ENCODE measurements at regions not wholly inside any gene's neighbourhood (a gene's known extent, or its start where the extent isn't known, plus 50 kb on each side); places are given as distances from the start of the nearest gene placed in this dataset.
"Not testable (repeated sequence)": the region's sequence is repeated elsewhere in the genome, so short reads cannot be mapped to it uniquely, and the experiment has no call there.

DNA sequence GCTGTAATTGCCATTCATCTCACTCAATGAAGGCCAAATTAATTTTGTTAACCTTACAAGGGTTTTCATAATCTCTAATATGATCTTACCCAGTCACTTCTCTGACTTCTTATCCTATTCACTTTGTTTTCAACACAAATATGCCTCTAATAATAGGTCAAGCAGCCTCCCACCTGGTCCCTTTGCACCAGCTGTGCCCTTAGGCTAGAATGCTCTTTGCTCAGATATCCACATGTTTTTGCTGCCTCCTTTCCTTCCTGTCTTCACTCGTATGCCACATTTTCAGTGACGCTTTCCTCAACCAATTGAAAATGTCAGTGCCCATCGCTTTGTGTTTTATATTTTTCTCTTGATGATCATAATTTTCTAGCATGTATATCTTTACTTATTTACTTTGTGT, 106.4 kb upstream of the SYT10 start:
- Histone ChIP-seq H2AFZ (ENCODE audit: low read length) (no peak overlapping the region), H3K36me3 (ENCODE audit: insufficient read depth, low read length) (no peaks in the 10 kb centered on the region), H3K9me2 (replicated peaks; ENCODE audit: insufficient read depth, low read length) (no peaks in the 10 kb centered on the region; the same call in 1 of the 2 replicates), H3K4me3 (ENCODE audit: low read length) (no peak overlapping the region), H3K9ac (ENCODE audit: low read length) (no peak overlapping the region), H3K27me3 (ENCODE audit: low read length) (no peaks in the 10 kb centered on the region), H3K79me2 (ENCODE audit: low read length) (no peaks in the 10 kb centered on the region), H3K4me2 (ENCODE audit: low read depth, low read length, poor library complexity, severe bottlenecking) (no peak overlapping the region), H3K4me1 (ENCODE audit: low read length) (no peaks in the 10 kb centered on the region), H3K27ac (ENCODE audit: low read length) (no peak overlapping the region), H3K9me3 (ENCODE audit: low read length) (peaks cover 3% of the 10 kb centered on the region; the same call in 1 of the 2 replicates), H4K20me1 (ENCODE audit: insufficient read depth, low read depth, low read length) (no peaks in the 10 kb centered on the region)
- DNase-seq: no peak

DNA sequence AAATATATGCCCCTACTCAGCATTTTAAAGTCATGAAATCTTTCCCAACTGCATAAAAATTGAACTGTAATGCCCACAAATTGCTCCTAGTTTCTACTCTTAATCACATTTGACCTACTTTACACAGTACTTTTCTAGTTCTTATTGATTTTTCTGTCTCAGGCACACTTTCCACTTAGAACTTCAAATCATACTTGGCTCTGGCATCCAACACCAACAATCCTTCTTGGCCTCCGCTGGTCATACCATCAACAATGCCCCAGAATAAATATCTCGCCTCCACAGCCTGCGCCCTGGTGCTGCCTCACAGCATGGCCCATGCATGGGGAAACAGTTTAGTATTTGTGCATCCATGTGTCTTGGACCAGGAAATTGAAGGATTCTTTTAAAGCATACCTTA, 107.5 kb upstream of the SYT10 start:
- Histone ChIP-seq H3K79me2 (ENCODE audit: low read length) (no peaks in the 10 kb centered on the region), H3K9me2 (replicated peaks; ENCODE audit: insufficient read depth, low read length) (no peaks in the 10 kb centered on the region; the same call in 1 of the 2 replicates), H3K9ac (ENCODE audit: low read length) (no peak overlapping the region)

DNA sequence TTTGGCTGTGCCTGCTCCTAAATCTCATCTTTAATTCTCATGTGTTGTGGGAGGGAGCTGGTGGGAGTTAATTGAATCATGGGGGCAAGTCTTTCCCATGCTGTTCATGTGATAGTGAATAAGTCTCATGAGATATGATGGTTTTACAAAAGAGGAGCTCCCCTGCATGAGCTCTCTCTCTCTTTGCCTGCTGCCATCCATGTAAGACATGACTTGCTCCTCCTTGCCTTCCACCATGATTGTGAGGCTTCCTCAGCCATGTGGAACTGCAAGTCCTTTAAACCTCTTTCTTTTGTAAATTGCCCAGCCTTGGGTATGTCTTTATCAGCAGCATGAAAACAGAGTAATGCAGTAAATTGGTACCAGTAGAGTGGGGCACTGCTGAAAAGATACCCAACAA, 110.6 kb upstream of the SYT10 start:
- H3K79me2 ChIP-seq (ENCODE audit: low read length); H3K4me2 ChIP-seq (ENCODE audit: low read depth, low read length, poor library complexity, severe bottlenecking); H3K27ac ChIP-seq (ENCODE audit: low read length): not testable (repeated sequence)

More for the DNA sequence above, 107.5 kb upstream of the SYT10 start:
- no peaks in the 10 kb centered on the region for H4K20me1 ChIP-seq (ENCODE audit: insufficient read depth, low read depth, low read length)
- H3K4me1 ChIP-seq (ENCODE audit: low read length): no peaks in the 10 kb centered on the region
- H3K4me2 ChIP-seq (ENCODE audit: low read depth, low read length, poor library complexity, severe bottlenecking): no peak overlapping the region
- H2AFZ ChIP-seq (ENCODE audit: low read length): no peak overlapping the region
- H3K27me3 ChIP-seq (ENCODE audit: low read length): no peaks in the 10 kb centered on the region
- H3K9me3 ChIP-seq (ENCODE audit: low read length): peaks cover 3% of the 10 kb centered on the region; the same call in 1 of the 2 replicates
- H3K4me3 ChIP-seq (ENCODE audit: low read length): no peak overlapping the region
- no peak overlapping the region for H3K27ac ChIP-seq (ENCODE audit: low read length)
- no peak for DNase-seq
- no peaks in the 10 kb centered on the region for H3K36me3 ChIP-seq (ENCODE audit: insufficient read depth, low read length)

DNA sequence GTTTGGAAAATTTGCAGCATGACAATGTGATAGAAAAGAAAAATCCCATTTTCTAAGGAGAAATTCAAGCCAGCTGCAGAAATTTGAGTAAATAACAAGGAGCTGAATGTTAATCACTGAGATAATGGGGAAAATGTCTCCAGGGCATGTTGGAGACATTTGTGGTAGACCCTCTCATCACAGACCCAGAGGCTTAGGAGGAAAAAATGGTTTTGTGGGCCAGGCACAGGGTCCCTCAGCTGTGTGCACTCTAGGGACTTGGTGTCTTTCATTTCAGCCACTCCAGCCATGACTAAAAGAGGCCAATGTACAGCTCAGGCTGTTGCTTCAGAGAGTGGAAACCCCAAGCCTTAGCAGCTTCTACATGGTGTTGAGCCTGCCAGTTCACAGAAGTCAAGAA, 111.4 kb upstream of the SYT10 start:
- no peak overlapping the region for H3K4me3 ChIP-seq (ENCODE audit: low read length)

More for the DNA sequence above, 110.6 kb upstream of the SYT10 start:
- not testable (repeated sequence) for H3K4me3 ChIP-seq (ENCODE audit: low read length); H3K4me1 ChIP-seq (ENCODE audit: low read length); H2AFZ ChIP-seq (ENCODE audit: low read length); H3K9me2 ChIP-seq (replicated peaks; ENCODE audit: insufficient read depth, low read length); H3K36me3 ChIP-seq (ENCODE audit: insufficient read depth, low read length); H3K9me3 ChIP-seq (ENCODE audit: low read length); H3K9ac ChIP-seq (ENCODE audit: low read length); H4K20me1 ChIP-seq (ENCODE audit: insufficient read depth, low read depth, low read length); DNase-seq; H3K27me3 ChIP-seq (ENCODE audit: low read length)

DNA sequence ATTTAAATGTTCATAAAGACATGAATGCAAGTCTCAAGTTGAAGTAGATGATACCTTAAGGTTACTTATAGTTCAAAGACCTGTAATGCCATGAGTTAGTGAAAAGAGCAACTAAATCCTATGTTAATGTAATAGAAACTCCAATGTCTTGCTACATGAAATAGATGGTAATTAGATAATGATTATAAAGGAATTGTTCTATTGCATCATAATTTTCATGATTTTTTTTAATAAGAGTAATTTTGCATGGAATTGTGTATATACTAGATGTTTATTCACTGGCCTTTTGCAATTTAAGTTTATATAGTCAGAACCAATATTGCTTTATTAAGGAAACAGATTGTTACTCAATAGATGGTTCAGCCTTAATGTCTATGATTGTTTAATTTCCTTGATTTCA, 115.5 kb upstream of the SYT10 start:
- Histone ChIP-seq H3K4me1 (ENCODE audit: low read length) (no peaks in the 10 kb centered on the region), H3K4me3 (ENCODE audit: low read length) (no peak overlapping the region), H3K9me3 (ENCODE audit: low read length) (0 out of 2 replicates have a peak, but pooled peaks cover 5% of the 10 kb centered on the region), H3K9ac (ENCODE audit: low read length) (no peak overlapping the region), H3K9me2 (replicated peaks; ENCODE audit: insufficient read depth, low read length) (no peaks in the 10 kb centered on the region), H3K27me3 (ENCODE audit: low read length) (no peaks in the 10 kb centered on the region), H3K79me2 (ENCODE audit: low read length) (no peaks in the 10 kb centered on the region), H2AFZ (ENCODE audit: low read length) (no peak overlapping the region), H3K27ac (ENCODE audit: low read length) (no peak overlapping the region), H4K20me1 (ENCODE audit: insufficient read depth, low read depth, low read length) (no peaks in the 10 kb centered on the region), H3K4me2 (ENCODE audit: low read depth, low read length, poor library complexity, severe bottlenecking) (no peak overlapping the region), H3K36me3 (ENCODE audit: insufficient read depth, low read length) (no peaks in the 10 kb centered on the region)
- DNase-seq: no peak

More for the DNA sequence above, 111.4 kb upstream of the SYT10 start:
- no peaks in the 10 kb centered on the region for H3K79me2 ChIP-seq (ENCODE audit: low read length)
- no peak overlapping the region for H3K9ac ChIP-seq (ENCODE audit: low read length)
- H3K27ac ChIP-seq (ENCODE audit: low read length): no peak overlapping the region
- 0 out of 2 replicates have a peak, but pooled peaks cover 2% of the 10 kb centered on the region for H3K9me3 ChIP-seq (ENCODE audit: low read length)
- H3K27me3 ChIP-seq (ENCODE audit: low read length): no peaks in the 10 kb centered on the region
- no peak overlapping the region for H3K4me2 ChIP-seq (ENCODE audit: low read depth, low read length, poor library complexity, severe bottlenecking)
- H3K36me3 ChIP-seq (ENCODE audit: insufficient read depth, low read length): no peaks in the 10 kb centered on the region
- no peaks in the 10 kb centered on the region for H4K20me1 ChIP-seq (ENCODE audit: insufficient read depth, low read depth, low read length)
- DNase-seq: no peak
- no peaks in the 10 kb centered on the region for H3K4me1 ChIP-seq (ENCODE audit: low read length)
- H3K9me2 ChIP-seq (replicated peaks; ENCODE audit: insufficient read depth, low read length): no peaks in the 10 kb centered on the region
- H2AFZ ChIP-seq (ENCODE audit: low read length): no peak overlapping the region

DNA sequence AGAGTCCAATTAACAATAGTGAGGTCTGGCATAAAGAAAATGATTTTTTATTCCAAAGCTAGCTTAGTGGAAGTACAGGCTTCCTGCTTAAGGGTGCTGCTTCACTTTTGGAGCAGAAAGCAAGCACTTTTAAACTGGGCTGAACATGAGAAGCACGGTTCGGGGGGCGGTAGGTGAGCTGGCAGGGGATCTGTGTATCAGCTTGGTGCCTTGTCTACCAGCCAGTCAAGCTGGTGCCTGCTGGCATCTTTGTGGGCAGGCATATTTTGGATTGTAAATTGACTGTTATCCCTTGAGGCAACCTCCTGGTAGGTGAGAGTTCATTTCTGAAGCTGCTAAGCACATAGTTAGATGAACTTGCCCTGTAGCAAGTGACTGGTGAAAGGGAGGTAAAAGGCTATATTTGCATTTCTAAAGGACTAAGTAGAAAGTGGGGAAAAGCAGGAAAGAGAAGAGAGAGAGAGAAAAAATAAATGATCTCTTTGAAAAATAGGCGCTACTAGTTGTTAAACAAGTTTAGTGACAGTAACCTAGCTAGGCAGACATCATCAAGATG, 121.1 kb upstream of the SYT10 start:
- no peak for DNase-seq
- Histone ChIP-seq H3K79me2 (ENCODE audit: low read length) (no peaks in the 10 kb centered on the region), H4K20me1 (ENCODE audit: insufficient read depth, low read depth, low read length) (no peaks in the 10 kb centered on the region), H3K27ac (ENCODE audit: low read length) (no peak overlapping the region), H3K9me3 (ENCODE audit: low read length) (peaks cover 19% of the 10 kb centered on the region), H3K4me3 (ENCODE audit: low read length) (no peak overlapping the region), H3K9ac (ENCODE audit: low read length) (no peak overlapping the region), H3K4me2 (ENCODE audit: low read depth, low read length, poor library complexity, severe bottlenecking) (no peak overlapping the region), H2AFZ (ENCODE audit: low read length) (no peak overlapping the region), H3K4me1 (ENCODE audit: low read length) (no peaks in the 10 kb centered on the region), H3K9me2 (replicated peaks; ENCODE audit: insufficient read depth, low read length) (no peaks in the 10 kb centered on the region), H3K27me3 (ENCODE audit: low read length) (no peaks in the 10 kb centered on the region), H3K36me3 (ENCODE audit: insufficient read depth, low read length) (no peaks in the 10 kb centered on the region)

DNA sequence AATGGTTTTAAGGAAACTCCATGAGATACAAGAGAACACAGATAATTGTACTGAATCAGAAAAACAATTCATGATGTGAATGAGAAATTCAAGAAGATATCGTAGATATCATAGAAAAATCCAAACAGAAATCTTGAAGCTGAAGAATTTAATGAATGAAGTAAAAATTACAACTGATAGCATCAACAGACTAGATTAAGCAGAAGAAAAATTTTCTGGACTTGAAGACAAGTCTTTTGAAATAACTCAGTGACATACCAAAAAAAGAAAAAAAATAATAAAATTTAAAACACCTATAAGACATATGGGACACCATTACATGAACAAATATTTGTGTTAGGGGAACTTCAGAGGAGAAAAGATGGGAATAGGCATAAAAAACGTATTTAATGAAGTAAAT, 122.8 kb upstream of the SYT10 start:
- Histone ChIP-seq H3K9me3 (ENCODE audit: low read length) (peaks cover 19% of the 10 kb centered on the region), H3K4me1 (ENCODE audit: low read length) (no peaks in the 10 kb centered on the region), H3K79me2 (ENCODE audit: low read length) (no peaks in the 10 kb centered on the region), H3K4me2 (ENCODE audit: low read depth, low read length, poor library complexity, severe bottlenecking) (no peak overlapping the region), H2AFZ (ENCODE audit: low read length) (no peak overlapping the region), H4K20me1 (ENCODE audit: insufficient read depth, low read depth, low read length) (no peaks in the 10 kb centered on the region), H3K4me3 (ENCODE audit: low read length) (no peak overlapping the region), H3K36me3 (ENCODE audit: insufficient read depth, low read length) (no peaks in the 10 kb centered on the region), H3K9ac (ENCODE audit: low read length) (no peak overlapping the region), H3K27me3 (ENCODE audit: low read length) (no peaks in the 10 kb centered on the region), H3K9me2 (replicated peaks; ENCODE audit: insufficient read depth, low read length) (no peaks in the 10 kb centered on the region), H3K27ac (ENCODE audit: low read length) (no peak overlapping the region)
- no peak for DNase-seq

DNA sequence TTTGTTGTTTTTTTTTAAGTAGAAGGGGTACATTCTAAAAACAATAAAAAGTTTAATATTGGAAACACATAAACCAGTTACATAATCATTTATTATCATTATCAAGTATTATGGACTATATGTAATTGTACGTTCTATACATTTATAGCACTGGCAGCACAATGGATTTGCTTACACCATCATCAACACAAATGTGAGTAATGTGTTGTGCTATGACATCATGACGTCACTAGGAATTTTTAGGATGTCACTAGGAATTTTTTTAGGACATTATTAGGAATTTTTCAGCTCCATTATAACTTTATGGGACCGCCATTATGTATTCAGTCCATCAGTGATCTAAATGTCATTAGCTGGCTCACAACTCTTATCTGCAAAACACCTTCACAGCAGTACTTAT, 126.8 kb upstream of the SYT10 start:
- Histone ChIP-seq H3K4me2 (ENCODE audit: low read depth, low read length, poor library complexity, severe bottlenecking) (no peak overlapping the region), H3K36me3 (ENCODE audit: insufficient read depth, low read length) (no peaks in the 10 kb centered on the region), H3K4me3 (ENCODE audit: low read length) (no peak overlapping the region), H3K9ac (ENCODE audit: low read length) (no peak overlapping the region), H3K4me1 (ENCODE audit: low read length) (no peaks in the 10 kb centered on the region), H3K27ac (ENCODE audit: low read length) (no peak overlapping the region), H3K9me2 (replicated peaks; ENCODE audit: insufficient read depth, low read length) (no peaks in the 10 kb centered on the region), H3K79me2 (ENCODE audit: low read length) (no peaks in the 10 kb centered on the region), H3K9me3 (ENCODE audit: low read length) (peaks cover 11% of the 10 kb centered on the region), H2AFZ (ENCODE audit: low read length) (no peak overlapping the region), H3K27me3 (ENCODE audit: low read length) (no peaks in the 10 kb centered on the region), H4K20me1 (ENCODE audit: insufficient read depth, low read depth, low read length) (no peaks in the 10 kb centered on the region)
- no peak for DNase-seq
